GM12865 (cell line): ENCODE measurements at regions not wholly inside any gene's neighbourhood (a gene's known extent, or its start where the extent isn't known, plus 50 kb on each side); places are given as distances from the start of the nearest gene placed in this dataset.
"Not testable (repeated sequence)": the region's sequence is repeated elsewhere in the genome, so short reads cannot be mapped to it uniquely, and the experiment has no call there.

Experiments
- DNase-seq: peaks from one replicate; pipeline ENCODE4 v3.0.0; 2010; ENCODE audit warnings: low read depth
- H3K4me3 ChIP-seq: 2 replicates; pipeline ENCODE4 v1.5.1; 2011; ENCODE audit warnings: mild to moderate bottlenecking, low read depth, low read length, control low read depth

DNA sequence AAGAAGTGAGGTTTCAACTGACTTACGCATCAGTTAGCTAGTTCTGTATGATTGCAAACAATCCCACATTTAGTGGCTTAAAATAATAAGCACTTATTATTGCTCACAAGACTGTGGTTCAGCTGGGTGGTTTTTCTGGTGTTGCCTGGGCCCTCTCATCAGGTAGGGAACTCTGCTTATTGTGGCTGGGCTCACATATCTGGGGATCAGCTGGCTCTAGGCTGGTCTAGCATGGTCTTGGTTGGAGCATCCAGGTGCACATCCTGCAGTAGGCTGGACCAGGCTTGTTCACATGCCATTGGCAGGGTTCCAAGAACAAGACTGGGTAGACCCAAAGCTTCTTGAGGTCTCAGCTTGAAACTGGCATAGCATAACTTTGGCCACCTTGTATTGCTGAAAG, 317.4 kb upstream of the NOTCH2NLA start:
- DNase-seq, H3K4me3 ChIP-seq: not testable (repeated sequence)

DNA sequence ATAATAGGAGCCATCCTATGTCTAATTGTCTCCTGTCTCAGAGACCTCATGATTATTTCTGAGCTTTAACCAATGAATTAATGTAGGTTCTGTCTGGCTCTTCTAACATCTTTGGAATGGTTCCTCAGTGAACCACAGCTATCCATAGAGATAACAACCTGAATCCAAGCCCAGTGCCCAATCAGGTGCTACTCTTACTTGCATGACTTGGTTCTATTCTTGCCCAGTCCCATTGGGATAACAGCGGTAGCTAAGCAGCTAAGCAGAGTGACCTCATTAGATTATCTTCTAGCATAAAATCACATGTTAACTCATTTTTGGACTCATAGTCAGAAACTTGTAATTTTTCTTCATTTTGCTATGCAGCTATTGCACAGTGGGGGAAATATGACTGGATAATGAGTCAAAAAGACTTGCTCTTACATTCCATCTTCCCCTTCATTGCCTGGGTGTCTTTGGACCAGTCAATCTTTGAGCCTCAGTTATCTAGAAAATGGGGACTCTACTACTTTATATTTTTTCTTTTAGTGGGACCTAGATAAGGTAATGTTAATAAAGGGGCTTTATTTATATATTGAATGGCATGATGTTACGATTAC, 309.1 kb upstream of the NOTCH2NLA start:
- not testable (repeated sequence) for H3K4me3 ChIP-seq, DNase-seq

DNA sequence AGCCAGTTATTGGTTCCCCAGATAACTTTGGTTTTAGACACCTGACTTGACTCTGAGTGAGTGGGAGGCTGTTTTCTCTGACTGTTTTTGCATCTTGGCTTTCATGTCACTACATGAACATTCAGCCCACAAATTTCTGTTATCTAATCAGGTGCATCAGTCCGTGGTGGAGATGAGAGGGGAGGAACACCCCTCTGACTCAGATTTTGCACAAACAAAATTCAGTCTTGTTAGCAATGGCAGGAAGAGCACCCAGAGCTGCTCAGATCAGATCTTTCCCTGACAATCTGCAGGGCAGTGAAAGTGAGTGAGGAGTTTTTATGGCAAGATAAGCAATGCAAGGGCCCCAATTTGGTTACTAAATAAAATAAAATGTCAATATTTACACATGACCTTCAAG, 307.2 kb upstream of the NOTCH2NLA start:
- not testable (repeated sequence) for H3K4me3 ChIP-seq, DNase-seq

DNA sequence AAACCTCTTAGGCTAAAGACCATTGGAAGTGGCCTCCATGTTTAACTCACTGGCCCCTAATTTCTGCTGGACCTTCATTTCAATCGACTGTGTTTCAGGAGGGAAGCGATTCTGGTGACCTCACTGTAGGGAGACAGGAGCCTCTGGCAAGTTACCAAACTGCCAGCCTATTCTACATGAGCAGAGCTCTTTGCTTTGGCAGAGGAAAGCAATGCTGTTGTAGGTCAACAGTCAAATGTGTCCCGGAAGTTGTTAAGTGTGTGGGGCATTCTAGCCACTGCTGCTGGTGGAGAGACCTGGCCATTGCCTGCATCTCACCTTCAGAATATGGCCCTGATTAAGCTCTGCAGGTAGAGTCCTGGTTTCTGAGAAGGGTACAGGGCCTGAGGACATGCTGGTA, 306.8 kb upstream of the NOTCH2NLA start:
- DNase-seq, H3K4me3 ChIP-seq: not testable (repeated sequence)

DNA sequence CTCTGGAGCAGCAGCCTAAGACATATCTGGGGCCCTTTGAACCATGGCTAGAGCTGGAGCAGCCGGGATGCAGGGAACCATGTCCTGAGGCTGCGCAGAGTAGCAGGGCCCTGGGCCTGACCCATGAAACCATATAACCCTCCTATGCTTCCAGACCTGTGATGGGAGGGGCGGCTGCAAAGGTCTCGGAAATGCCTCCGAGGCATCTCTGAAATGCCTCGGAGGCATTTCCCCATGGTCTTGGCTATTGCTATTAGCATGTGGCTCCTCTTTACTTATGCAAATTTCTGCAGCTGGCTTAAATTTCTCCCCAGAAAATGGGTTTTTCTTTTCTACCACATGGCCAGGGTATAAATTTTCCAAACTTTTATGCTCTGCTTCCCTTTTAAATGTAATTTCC, 302.1 kb upstream of the NOTCH2NLA start:
- DNase-seq, H3K4me3 ChIP-seq: not testable (repeated sequence)

DNA sequence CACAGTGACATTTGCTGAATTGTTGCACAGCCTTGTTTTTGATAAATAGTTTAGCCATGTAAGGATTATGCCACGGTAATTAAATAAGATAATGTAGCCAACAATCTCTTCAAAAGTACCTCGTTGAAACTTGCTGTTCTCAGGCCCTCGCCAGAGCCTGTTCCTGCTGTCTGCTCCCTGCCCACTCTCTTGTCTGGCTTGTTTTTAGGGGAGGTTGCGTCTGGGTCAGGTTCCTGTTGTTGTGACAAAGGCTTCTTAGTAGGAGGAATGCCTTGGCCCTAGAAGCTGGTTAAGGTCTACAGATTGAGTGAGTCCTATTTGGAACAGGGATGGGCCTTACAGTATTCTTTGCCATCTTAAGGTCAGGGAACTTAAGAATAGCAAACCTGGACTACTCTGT, 294.0 kb upstream of the NOTCH2NLA start:
- not testable (repeated sequence) for H3K4me3 ChIP-seq, DNase-seq

DNA sequence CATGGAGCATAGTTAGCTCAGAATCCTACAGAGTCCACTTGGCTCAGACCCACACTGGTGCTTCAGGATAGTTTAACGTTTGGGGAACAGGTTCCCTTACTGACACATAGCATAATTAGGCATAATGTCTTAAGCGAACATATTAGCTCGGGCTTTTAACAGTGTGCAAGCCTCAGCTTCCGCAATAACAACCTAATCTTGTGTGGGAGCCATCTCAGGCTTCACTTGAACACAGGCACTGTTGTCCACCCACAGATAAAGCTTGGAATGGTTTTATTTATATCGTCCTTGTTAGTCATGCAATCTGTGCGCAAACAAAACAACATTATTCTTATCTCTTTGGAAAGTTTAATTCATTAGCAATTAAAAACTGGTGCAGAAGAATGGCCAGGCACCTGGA, 293.5 kb upstream of the NOTCH2NLA start:
- not testable (repeated sequence) for DNase-seq, H3K4me3 ChIP-seq

DNA sequence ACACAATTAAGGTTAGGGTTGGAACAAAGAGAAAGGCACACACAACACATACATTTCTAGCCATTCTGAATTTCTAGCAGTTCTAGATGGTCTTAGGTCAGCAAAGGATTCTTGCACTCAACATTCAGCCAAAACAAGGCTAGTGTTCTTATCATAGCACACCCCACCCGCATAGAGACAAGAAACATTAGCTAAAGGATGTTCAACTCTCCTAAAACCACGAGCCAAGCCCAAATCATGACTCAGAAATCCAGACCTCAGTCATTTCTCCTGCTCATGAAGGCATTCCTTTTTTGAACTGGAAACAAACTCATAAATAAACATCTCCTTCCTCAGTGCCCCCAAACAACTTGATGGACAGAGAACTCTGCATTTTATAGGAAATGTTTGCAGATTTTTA, 293.0 kb upstream of the NOTCH2NLA start:
- not testable (repeated sequence) for DNase-seq

DNA sequence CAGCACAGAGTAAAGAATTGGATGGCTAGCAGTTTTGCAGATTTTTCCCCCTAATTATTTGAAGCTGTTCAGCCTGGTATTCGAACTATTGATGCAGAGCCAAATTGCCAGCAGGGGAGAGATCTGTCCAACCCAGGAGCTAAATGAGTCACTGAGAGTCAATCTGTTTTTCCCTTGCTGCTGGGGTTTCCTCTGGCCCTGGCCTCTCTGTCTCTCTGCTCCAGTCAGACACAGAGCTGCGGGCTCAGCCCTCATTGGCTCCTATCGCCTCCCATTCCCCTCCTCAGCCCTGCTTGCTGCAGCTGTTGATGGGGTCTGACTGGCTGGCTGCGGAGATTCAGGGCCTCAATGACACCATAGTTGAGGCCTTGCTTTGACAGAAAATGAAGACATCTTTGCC, 284.9 kb upstream of the NOTCH2NLA start:
- DNase-seq, H3K4me3 ChIP-seq: not testable (repeated sequence)

More for the DNA sequence above, 293.0 kb upstream of the NOTCH2NLA start:
- H3K4me3 ChIP-seq: not testable (repeated sequence)

DNA sequence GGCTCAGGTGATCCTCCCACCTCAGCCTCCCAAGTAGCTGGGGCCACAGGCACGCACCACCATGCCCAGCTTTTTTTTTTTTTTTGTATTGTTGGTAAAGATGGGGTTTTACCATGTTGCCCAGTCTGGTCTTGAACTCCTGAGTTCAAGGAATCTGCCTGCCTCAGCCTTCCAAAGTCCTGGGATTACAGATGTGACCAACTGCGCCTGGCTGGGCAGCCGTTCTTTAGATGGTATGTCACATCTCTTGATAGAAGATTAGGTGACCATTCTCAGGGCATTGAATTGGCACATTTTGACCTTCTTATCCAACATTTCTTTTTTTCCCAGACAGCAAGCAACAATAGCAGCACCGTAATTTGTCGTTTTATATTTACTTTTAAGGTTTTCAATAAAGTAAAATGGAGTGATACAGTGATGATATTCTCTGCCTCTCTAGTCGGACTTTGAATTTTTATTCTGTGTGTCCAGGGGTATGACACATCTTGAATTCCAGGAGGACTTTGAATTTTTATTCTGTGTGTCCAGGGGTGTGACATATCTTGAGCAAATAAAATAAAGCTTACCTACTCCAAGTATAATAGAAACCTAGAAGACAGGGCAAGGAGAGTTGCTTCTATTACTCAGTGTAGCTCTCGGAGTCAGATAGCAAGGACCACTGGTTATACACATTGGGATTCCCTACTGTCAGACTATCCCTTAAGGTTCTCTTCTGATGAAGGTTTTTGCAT, 282.4 kb upstream of the NOTCH2NLA start:
- not testable (repeated sequence) for H3K4me3 ChIP-seq, DNase-seq

DNA sequence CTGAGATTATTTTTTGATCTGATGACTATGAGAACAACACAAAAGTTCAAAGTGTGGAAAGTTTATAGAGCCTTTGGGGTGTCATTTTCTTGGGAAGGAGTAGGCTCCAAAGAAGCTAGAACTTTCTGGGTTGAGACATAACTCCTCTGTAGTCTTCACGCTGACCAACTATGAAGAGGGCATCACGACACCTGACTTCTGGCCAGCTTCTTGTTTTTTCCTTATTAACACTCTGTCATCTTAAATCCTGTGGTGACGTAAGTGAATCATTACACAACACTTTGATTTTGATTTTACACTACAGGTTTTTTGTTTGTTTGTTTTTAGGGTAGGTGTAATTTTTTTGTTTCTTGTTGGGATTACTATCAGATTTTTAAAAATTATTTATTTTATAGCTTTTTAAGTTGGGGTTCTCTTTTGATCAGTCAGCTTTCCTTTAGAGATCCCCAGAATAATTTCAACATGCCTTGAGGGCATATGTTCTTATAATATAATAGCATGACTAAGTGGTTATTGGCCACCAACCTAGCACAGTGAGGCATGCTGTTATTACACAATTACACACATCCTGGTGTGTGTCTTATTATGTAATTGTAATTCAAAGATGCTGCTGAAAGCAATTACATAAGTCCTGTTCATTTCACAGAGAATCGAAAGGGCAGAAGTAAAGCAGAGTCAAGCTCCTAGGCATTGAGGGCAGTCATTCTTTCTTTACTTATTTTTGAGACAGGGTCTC, 281.6 kb upstream of the NOTCH2NLA start:
- not testable (repeated sequence) for H3K4me3 ChIP-seq, DNase-seq

DNA sequence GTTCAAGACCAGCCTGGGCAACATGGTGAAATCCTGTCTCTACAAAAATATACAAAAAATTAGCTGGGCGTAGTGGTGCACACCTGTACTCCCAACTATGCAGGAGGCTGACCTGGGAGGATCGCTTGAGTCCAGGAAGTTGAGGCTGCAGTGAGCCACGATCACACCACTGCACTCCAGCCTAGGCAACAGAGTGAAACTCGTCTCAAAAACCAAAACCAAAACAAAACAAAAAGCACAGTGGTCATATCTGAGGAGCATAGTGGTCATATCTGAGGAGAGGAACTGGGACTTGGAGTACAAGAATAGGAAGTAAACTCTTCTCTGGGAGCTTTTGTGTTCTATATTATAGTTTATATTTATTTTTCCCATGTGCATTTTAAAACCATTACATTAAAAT, 275.3 kb upstream of the NOTCH2NLA start:
- not testable (repeated sequence) for H3K4me3 ChIP-seq, DNase-seq

DNA sequence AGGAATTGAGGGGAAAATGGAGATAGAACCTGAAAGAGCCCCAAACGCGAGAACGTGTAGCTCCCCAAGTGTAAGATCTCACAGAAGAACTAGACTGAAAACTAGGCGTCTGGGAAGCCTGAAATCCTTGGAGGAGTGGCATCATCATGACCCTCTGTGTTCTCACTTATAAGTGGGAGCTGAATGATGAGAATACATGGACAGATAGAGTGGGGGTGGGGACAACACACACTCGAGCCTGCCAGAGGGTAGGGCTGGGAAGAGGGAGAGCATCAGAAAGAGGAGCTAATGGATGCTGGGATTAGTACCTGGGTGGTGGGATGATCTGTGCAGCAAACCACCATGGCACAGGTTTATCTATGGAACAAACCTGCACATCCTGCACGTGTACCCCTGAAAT, 258.7 kb upstream of the NOTCH2NLA start:
- DNase-seq, H3K4me3 ChIP-seq: not testable (repeated sequence)

DNA sequence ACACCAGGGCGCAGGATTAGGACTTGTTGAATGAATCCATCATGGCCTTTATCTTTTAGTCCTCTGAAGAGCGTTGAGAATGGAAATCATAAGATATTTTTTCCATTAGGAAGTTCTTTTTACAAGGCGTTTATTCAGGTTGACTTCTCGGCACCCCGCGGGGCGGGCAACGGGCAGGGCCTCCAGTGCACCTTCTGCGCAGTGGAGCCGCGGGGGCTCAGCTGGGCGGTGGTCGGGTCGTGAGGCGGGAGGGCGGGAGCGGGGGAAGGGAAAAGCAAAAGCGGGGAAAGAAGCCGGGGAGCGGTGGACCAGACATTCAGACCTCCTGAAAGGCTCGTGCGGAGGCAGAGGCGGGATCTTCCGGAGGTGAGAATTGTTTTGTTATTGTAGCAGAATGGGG, 258.3 kb upstream of the NOTCH2NLA start:
- not testable (repeated sequence) for H3K4me3 ChIP-seq, DNase-seq

DNA sequence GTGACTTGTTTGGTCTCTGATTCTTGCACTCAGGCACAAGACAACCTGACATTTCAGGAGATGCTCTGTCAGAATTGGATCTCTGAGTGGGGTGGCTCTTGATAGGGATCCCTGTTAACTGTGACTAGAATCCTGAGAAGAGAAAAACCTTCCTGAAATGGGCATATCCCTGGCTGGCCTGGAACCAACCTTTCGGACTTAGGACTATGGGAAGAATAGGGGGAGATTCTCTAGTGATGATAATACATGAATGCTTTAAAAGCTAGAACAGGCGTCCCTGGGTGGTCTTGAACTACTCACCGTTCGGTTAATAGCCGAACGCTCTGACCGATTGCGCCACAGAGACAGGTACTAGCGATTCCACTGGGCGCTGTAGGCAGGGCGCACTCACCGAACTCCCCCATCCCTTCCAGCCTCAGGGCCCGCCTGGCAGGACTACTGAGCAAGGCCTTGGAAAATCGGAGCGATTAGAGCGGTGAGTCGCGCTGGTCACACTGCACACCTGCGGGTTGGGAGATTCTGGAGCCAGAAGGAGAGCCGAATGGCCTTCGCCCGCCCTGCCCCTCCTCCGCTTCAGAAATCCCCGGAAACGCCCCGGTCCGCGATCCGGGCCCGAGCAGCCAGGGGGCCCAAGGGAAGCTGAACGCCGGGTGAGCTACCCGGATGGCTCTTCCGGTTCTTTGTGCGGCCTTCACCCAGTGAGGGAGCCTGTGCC, 257.6 kb upstream of the NOTCH2NLA start:
- DNase-seq, H3K4me3 ChIP-seq: not testable (repeated sequence)

DNA sequence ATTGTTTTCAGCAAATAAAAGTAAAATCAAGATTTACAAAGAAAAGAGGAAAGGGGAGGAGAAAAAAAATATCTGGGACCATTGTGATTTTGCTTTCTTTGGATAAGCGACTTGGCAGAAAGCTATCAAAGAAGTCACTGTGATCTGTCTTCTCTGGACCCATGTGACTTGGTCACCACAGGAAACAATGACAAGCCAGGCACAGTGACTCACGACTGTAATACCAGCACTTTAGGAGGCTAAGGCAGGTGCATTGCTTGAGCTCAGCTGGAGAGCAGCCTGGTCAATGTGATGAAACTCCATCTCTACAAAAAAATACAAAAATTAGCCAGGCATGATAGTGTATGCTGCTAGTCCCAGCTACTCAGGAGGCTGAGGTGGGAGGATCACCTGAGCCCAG, 255.4 kb upstream of the NOTCH2NLA start:
- not testable (repeated sequence) for DNase-seq, H3K4me3 ChIP-seq

DNA sequence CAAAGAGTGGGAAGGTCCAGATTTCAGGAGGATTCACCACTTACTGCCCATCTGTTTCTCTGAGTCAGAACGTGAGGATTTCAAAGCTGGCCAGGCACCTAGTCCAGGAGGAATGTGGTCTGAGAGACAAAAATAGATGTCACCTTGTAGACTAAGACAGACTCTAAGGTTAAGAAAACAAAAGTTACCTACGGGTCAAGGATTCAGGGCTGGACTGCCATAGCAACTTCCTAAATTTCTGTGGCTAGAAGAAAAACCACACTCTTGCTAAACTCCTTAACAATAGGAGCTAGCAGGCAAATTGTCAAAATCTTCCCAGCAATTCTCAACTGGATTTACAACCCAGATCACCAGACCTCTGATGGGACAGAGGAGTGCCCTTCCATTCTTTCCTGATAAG, 250.4 kb upstream of the NOTCH2NLA start:
- not testable (repeated sequence) for H3K4me3 ChIP-seq, DNase-seq
